ENCODE measurements at regions not wholly inside any gene's neighbourhood (a gene's known extent, or its start where the extent isn't known, plus 50 kb on each side); places are given as distances from the start of the nearest gene placed in this dataset.

- FAIRE-seq (no peak), DNase-seq (ENCODE audit: low read depth in 1 of 2, low spot score in 2 of 2) (no peak)
- TF ChIP-seq MAX (IDR thresholded peaks at IDR 0.05) (no peak), USF2 (IDR thresholded peaks at IDR 0.05; ENCODE audit: low read length) (no peak), TEAD4 (IDR thresholded peaks at IDR 0.05; ENCODE audit: low read depth, low read length) (no peak)
- H3K18ac ChIP-seq (ENCODE audit: extremely low read depth, low read length) = no peak overlapping the region
- no peaks in the 10 kb centered on the region for H4K20me1 ChIP-seq (replicated peaks in 1 of 2; ENCODE audit: control insufficient read depth in 1 of 2, insufficient read depth in 2 of 2, low read length in 2 of 2)
- H3K79me2 ChIP-seq (ENCODE audit: control insufficient read depth in 1 of 2, insufficient read depth in 2 of 2, low read length in 2 of 2) = no peaks in the 10 kb centered on the region
- no peak overlapping the region for H2AK5ac ChIP-seq (ENCODE audit: low read depth, low read length)
- H3K27ac ChIP-seq (ENCODE audit: low read depth, low read length) = no peak overlapping the region
- no peak overlapping the region for H2BK5ac ChIP-seq (ENCODE audit: low read depth, low read length)
- no peaks in the 10 kb centered on the region for H3K36me3 ChIP-seq (ENCODE audit: control insufficient read depth in 2 of 4, insufficient read depth in 4 of 4, low read length in 3 of 4)
- no peak overlapping the region for H2BK12ac ChIP-seq (ENCODE audit: low read depth, low read length)
- H3K23ac ChIP-seq (ENCODE audit: insufficient read length) = no peak overlapping the region
- H2BK15ac ChIP-seq (ENCODE audit: low read length) = no peak overlapping the region
- no peak overlapping the region for H2AFZ ChIP-seq (ENCODE audit: low read length)
- WGBS, 2 experiments (ENCODE audit: extremely low coverage in 1 of 2, insufficient coverage in 1 of 2, insufficient read length in 1 of 2, insufficient replicate concordance in 2 of 2, low coverage in 1 of 2, low lambda C conversion rate in 2 of 2, missing lambda C conversion rate in 1 of 2) = 59% methylated on average over 6 of the region's 6 CpGs; no CpG with 5 or more reads in 1 of the 2 experiments
- no peak overlapping the region for H4K8ac ChIP-seq (ENCODE audit: extremely low read depth, insufficient read depth, low read length)
- no peaks in the 10 kb centered on the region for H3K27me3 ChIP-seq (replicated peaks in 1 of 4; ENCODE audit: control insufficient read depth in 3 of 4, extremely low read depth in 1 of 4, insufficient read depth in 3 of 4, low read length in 3 of 4)
- H3K4me3 ChIP-seq (ENCODE audit: extremely low read depth in 1 of 4, insufficient read depth in 2 of 4, low read depth in 3 of 4, low read length in 4 of 4) = no peak overlapping the region
- no peak overlapping the region for H4K5ac ChIP-seq (ENCODE audit: insufficient read length, low read depth, low read length)
- no peak overlapping the region for H2BK120ac ChIP-seq (replicated peaks; ENCODE audit: low read depth, low read length)
- H3K9me3 ChIP-seq (ENCODE audit: insufficient read depth in 2 of 2, low read depth in 1 of 2, low read length in 1 of 2) = no peaks in the 10 kb centered on the region
- no peak overlapping the region for H3K56ac ChIP-seq (replicated peaks; ENCODE audit: insufficient read length, low read depth, low read length)
- ChIA-PET CTCF (ENCODE audit: partially characterized antibody) (interaction anchor here (1.2 kb wide), 1 partner anchor 10 kb away, joined by 3 read pairs; no protein-coding TSS in a partner anchor), POLR2A (ENCODE audit: partially characterized antibody) (no interaction called here)
- H3K4ac ChIP-seq (replicated peaks; ENCODE audit: insufficient read length, low read depth, low read length) = no peak overlapping the region
- no peak overlapping the region for H3K4me2 ChIP-seq (ENCODE audit: insufficient read depth in 1 of 2, low read depth in 2 of 2, low read length in 2 of 2)
- no peak overlapping the region for H4K91ac ChIP-seq (replicated peaks; ENCODE audit: insufficient read length, low read length)
- H3K9ac ChIP-seq (replicated peaks in 1 of 4; ENCODE audit: extremely low read depth in 1 of 4, low read depth in 3 of 4, low read length in 3 of 4) = no peak overlapping the region
- no peak overlapping the region for H3K14ac ChIP-seq (ENCODE audit: insufficient read length)
- no peaks in the 10 kb centered on the region for H3K4me1 ChIP-seq (replicated peaks in 1 of 4; ENCODE audit: control insufficient read depth in 3 of 4, insufficient read depth in 4 of 4, low read length in 3 of 4)
- H3K79me1 ChIP-seq (ENCODE audit: low read depth, low read length) = no peaks in the 10 kb centered on the region
- H3K23me2 ChIP-seq (ENCODE audit: low read depth, low read length) = no peaks in the 10 kb centered on the region
- H2BK20ac ChIP-seq (ENCODE audit: low read length) = no peak overlapping the region
These were observed 376.6 kb downstream of the EIPR1 start for GRCh38 chr2:3000968-3001367.

Measured in H1 (cell line).